GM12872 (cell line): ENCODE measurements at regions not wholly inside any gene's neighbourhood (a gene's known extent, or its start where the extent isn't known, plus 50 kb on each side); places are given as distances from the start of the nearest gene placed in this dataset.

Source experiments
- CTCF ChIP-seq: IDR thresholded peaks from 3 replicates; pipeline ENCODE4 v1.5.1; 2011; ENCODE audit warnings: low read depth, mild to moderate bottlenecking, low read length, moderate library complexity; ENCODE audit not compliant: insufficient read depth

- TF ChIP-seq CTCF, result no peak
These were observed 114.6 kb downstream of the MTX3 start for GRCh38 chr5:79876456-79876855.

GRCh38 chr5:79875230-79875629, 115.8 kb downstream of the MTX3 start:
- no peak for TF ChIP-seq CTCF

DNA sequence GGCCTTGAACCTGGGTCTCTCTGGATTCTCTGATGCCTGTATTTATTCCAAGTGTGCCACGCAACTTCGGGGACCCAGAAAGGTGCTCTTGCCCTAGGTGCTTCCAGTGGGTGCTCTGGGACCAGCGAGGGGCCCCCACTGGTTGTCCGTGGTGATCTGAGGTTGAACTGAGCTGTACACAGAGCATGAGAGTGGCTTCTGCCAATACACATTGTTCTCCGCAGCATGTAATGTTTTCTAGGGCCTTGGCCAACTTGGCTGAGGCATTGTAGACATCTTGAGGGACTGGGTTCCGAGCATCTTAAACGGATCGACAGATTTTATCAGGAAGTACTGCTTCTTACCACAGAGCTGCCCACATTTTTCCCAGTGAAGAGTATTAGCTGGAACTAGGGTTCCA, 117.9 kb downstream of the MTX3 start:
- no peak for TF ChIP-seq CTCF

- no peak for TF ChIP-seq CTCF
These were observed 118.8 kb downstream of the MTX3 start for GRCh38 chr5:79872291-79872690.

DNA sequence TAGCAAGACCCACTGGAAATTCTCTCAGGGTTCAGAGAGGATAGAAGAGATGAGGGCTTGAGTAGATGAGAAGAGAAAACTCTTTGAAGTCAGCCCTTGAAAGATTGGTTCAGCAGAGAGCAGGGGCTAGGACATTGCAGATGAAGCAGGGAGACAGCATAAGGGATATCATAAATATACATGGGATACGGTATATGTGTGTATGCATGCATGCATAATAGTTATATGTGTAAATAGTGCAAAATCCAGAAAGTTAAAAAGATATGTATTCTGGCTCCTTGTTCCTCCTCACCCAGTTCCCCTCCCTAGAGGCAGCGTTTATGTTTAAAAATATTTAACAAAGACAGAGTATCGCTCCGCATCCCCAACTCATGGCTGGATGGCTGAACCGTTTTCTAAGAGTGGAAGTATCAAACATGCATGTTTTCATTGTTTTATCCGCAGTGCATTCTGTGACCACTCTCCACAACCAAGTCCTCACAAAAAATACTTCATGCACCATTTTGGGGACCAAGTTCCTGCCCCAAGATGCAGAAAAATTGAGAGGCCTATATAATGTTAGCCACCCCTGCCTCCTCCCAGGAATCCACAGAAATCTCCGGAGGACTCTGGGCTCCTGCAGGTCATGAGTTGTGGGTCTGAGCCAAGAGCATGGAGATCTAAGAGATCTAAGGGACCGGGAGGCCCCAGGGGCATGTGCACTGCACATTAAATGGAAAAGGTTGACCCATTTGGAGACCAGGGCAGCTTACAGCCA, 119.5 kb downstream of the MTX3 start:
- no peak for TF ChIP-seq CTCF

DNA sequence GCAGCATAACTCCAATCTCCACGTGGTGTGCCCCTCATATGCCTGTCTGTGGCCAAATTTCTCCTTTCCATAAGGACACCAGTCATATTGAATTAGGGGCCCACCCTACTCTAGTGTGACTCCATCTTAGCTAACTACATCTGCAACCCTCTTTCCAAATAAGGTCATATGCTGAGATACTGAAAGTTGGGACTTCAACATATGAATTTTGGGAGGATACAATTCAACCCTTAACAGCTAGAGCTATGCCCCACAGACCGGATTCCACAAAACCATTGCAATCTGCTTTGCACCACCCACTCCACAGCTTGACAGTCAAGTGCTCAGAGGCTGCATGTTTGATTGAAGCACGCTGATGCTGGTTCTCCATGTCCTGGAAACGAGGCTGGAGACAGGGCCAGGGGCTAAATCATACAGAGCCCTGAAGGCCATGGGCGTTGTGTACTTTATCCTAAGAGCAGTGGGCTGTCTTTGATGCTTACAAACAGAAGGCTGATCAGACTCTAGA, 122.8 kb downstream of the MTX3 start:
- no peak for TF ChIP-seq CTCF

- TF ChIP-seq CTCF, result no peak
These were observed 125.5 kb downstream of the MTX3 start for GRCh38 chr5:79865579-79865978.
